NCI-H524 treated with DMSO at 0.1 percent for 48 hours (cell line): ENCODE measurements at regions not wholly inside any gene's neighbourhood (a gene's known extent, or its start where the extent isn't known, plus 50 kb on each side); places are given as distances from the start of the nearest gene placed in this dataset.

Source experiments
- DNase-seq: peaks from one replicate; lab custom pipeline; 2025; lab: John Stamatoyannopoulos, UW

DNA sequence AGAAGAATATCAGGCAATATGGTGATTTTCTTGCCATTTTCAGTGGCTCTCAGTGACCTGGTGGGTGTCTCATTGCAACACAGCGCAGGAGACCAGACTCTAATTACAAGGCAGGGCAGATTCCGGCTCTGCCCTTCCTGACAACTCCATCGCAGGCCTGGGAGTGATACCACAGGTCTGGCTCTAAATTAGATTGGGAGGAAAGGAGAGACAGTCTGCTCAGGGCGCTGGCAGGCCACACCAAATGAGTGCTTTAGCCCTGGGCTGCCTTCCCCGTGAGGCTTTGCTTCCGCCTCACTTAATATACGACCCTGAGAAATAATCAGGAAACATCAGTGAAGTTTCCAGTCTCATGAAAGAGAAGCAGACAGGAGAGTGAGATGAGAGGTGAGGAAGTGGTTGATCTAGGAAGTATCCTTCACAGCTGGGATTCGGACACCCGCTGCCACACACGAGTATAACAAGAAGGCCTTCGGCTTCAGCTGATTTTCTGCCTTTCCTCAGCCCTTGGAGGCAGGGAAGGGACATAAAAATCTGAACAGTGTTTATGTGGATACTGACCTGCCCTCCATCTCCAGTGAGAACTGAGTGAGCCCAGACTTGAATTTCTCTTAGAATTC is 73.7 kb upstream of the PROK2 start:
- no peak for DNase-seq

DNA sequence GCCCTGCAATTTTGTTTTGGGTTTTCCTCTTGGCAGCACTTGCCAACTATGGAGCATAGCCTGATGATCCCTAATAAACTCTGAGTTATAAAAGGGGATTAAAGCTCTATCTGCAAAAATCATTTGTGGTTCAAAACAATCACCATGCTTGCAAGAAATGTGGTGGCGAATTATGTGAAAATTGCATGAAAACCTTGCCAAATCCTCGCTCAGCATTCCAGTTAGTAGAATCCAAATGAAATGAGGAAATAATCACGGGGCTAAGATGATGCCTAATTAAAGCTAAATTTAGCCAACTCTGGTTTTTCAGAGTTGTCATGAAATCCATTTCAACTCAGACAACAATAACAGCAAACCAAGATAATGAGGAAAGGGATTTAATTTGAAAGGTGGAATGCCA is 73.0 kb upstream of the PROK2 start:
- DNase-seq, result no peak

DNA sequence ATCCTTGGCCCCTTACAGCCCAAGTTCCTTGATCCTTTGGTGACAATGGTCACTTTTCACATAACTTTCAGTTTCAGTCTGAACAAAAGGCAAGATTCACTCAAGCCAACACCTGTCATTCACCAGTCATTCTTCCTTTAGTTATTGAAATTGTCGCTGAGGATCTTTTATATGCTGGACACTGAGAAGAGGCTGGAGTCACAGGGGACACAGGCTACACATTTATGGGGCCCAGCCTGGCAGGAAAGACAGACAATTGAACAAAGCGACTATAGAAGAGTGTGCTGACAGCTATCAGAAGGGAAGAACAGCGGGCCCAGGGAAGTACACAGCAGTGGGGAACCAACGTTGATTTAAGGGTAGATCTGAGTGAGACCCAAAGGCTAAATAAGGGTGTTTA is 69.8 kb upstream of the PROK2 start:
- no peak for DNase-seq

DNA sequence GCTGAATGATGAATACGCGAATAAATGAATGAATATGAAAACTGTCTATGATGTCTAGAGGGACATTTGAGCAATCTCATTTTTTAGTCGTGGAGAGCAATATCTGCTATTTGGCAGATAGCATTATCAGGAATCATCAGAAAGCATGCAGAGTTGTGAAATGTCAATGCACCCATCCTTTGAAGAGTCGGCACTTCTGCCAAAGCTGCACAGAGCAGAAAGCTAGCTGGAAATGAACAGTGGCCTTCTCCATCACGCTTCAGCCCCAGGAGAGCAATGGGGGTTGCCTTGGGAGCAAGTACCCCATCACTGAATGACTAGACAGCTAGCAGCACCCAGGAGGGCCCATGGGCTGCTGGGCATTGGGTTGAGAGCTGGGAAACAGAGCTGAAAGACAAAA is 69.1 kb upstream of the PROK2 start:
- no peak for DNase-seq

DNA sequence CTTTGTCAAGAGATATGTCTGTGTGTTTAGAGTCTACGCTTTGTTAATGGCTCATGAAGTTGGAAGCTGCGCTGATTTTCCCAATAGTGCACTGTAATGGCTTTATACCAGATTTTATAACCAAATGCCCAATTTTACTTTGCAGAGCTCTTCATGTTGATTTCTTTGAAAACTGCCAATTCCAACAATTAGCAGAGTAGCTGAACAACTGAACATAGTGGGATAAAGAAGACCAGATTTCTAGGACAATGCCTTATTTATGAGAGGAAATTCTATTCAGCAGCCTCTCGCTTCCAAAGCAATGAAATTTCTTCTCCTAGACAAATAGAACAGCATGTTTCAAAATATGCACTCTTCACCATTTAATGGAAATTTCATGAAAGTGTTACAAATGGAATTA is 66.9 kb upstream of the PROK2 start:
- DNase-seq, result no peak

DNA sequence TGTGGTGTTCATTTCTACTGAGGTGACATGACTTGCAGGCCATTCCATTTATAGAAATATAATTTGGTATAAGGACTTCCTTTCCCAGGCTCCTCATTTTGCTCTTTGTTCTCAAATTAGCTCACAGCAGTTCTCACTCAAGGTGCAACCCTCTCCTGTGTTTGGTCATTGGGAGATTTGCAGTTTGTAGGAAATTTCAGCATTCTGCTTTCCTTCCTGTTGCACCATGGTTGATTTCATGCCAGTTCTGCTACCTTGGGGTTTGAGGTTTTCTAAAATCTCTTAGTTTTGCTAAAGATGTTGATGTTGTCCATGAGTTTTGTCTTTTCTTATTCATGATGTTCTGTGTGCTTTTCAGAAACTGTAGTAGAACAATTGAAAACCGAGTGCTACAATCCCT is 65.7 kb upstream of the PROK2 start:
- DNase-seq, result no peak

DNA sequence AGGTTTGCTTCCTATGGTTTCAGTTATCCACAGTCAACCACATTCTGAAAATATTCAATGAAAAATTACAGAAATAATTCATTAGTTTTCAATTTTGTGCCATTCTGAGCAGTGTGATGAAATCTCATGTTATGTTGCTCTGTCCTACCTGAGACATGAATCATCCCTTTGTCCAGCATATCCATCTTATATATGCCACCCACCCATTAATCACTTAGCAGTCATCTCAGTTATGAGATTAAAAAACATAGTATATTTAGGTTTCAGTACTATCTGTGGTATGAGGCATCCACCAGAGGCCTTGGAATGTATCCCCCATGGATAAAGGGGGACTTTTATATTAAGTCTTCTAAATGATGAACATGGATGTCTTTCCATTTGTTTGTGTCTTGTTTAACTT is 64.7 kb upstream of the PROK2 start:
- no peak for DNase-seq

DNA sequence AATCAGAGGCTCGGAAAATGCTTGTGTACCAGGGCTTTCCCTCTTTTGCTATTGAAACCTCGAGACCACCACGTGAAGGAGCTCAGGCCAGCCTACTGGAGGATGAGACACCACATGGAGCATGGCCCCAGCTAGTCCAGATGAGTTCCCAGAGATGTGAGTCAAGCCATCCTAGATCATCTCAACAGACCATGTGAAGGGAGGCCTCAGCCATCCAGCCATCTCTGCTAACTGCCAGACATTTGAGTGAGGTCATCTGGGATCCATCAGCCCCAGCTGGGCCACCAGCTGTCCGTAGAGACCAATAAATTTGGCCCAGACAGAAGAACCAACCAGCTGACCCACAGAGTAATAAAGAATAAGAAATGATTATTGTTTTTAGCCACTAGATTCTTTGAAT is 62.8 kb upstream of the PROK2 start:
- no peak for DNase-seq

DNA sequence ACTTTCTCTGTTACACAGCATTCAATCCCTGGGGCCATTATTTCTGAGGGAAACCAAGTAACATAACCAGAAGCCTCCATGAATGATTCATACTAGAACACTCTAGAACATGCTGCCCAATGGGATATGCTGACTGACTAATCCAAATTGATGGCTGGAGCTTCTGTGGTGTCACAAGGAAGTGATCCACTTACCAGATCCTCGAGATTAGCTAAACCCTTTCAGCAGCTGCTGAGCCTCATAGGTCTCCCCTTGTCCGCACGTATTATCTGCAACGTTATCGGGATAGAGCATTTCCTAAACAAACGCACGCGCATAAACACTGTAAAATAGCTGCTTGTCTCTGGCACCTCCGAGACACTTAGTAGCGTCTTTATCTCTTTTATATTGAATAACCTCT is 61.2 kb upstream of the PROK2 start:
- peak; percentile 79 for DNase-seq

DNA sequence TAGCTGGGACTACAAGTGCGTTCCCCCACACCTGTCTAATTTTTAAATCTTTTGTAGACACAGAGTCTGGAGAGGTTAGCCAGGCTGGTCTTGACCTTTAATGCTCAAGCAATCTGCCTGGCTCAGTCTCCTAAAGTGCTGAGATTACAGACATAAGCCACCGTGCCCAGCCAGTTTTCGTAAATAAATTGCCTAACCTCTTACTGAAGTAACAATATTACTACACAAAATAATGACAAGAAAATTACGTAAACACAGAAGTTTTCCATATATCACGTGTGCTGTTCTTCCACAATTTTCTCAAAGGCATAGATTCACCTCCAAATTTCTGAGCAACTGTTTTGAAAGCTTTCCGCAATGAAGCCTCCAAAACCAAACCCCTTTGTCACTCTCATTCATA is 58.1 kb upstream of the PROK2 start:
- no peak for DNase-seq

DNA sequence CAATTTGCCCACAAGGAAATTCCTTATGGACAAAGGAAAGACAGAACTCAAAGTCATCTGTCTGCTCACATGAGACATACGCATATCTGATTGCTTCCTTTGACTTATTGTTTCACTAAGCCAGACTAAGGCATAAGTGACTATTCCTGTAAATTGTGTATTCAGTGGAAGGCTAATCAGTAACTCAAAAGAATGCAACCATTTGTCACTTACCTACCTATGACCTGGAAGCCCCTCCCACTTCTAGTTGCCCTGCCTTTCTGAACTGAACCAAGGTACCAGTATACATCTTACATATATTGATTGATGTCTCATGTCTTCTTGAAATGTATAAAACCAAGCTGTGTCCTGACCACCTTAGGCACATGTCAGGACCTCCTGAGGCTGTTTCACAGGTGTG is 53.5 kb upstream of the PROK2 start:
- DNase-seq, result no peak
